ENCODE measurements at regions not wholly inside any gene's neighbourhood (a gene's known extent, or its start where the extent isn't known, plus 50 kb on each side); places are given as distances from the start of the nearest gene placed in this dataset.

DNA sequence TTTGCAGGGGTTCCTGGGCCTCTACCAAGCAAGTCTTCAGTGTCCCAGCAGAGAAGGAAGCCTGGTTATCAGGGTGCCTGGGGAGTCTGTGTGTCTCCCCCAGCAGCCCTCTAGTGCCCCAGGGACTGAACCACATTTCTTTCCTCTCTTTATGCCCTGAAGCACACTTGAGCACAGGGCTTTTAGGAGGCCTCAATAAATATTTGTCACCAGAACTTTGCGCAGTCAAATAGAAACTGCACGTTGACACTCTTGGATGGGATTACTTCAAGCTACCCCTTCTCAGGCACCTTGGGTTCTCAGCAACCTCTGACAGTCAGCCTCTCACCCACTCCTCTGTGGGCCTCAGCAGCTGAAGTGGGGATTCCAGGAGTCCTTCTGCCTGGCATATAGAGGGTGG lies 226.6 kb upstream of the HES1 start:
- TF ChIP-seq, protein P1, sequence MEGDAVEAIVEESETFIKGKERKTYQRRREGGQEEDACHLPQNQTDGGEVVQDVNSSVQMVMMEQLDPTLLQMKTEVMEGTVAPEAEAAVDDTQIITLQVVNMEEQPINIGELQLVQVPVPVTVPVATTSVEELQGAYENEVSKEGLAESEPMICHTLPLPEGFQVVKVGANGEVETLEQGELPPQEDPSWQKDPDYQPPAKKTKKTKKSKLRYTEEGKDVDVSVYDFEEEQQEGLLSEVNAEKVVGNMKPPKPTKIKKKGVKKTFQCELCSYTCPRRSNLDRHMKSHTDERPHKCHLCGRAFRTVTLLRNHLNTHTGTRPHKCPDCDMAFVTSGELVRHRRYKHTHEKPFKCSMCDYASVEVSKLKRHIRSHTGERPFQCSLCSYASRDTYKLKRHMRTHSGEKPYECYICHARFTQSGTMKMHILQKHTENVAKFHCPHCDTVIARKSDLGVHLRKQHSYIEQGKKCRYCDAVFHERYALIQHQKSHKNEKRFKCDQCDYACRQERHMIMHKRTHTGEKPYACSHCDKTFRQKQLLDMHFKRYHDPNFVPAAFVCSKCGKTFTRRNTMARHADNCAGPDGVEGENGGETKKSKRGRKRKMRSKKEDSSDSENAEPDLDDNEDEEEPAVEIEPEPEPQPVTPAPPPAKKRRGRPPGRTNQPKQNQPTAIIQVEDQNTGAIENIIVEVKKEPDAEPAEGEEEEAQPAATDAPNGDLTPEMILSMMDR (IDR thresholded peaks at IDR 0.05): no peak
- no peak for TF ChIP-seq POLR2A (IDR thresholded peaks at IDR 0.05)

Data from lower leg skin (tissue), 3 donors.